GM12892 (cell line): ENCODE measurements at regions not wholly inside any gene's neighbourhood (a gene's known extent, or its start where the extent isn't known, plus 50 kb on each side); places are given as distances from the start of the nearest gene placed in this dataset.

Source experiments
- POLR2A ChIP-seq: IDR thresholded peaks from 2 replicates; pipeline ENCODE4 v1.6.1; 2011; ENCODE audit warnings: low read depth, low read length, control low read depth
- POLR2AphosphoS5 ChIP-seq: IDR thresholded peaks from 2 replicates; pipeline ENCODE4 v1.6.1; 2011; ENCODE audit warnings: low read depth, low read length, control low read depth

GRCh38 chr3:111331306-111331705 lies 210.7 kb upstream of the CD96 start:
- TF ChIP-seq POLR2A (no peak), POLR2AphosphoS5 (no peak)
